ENCODE measurements at regions not wholly inside any gene's neighbourhood (a gene's known extent, or its start where the extent isn't known, plus 50 kb on each side); places are given as distances from the start of the nearest gene placed in this dataset.

- TF ChIP-seq, protein P1, sequence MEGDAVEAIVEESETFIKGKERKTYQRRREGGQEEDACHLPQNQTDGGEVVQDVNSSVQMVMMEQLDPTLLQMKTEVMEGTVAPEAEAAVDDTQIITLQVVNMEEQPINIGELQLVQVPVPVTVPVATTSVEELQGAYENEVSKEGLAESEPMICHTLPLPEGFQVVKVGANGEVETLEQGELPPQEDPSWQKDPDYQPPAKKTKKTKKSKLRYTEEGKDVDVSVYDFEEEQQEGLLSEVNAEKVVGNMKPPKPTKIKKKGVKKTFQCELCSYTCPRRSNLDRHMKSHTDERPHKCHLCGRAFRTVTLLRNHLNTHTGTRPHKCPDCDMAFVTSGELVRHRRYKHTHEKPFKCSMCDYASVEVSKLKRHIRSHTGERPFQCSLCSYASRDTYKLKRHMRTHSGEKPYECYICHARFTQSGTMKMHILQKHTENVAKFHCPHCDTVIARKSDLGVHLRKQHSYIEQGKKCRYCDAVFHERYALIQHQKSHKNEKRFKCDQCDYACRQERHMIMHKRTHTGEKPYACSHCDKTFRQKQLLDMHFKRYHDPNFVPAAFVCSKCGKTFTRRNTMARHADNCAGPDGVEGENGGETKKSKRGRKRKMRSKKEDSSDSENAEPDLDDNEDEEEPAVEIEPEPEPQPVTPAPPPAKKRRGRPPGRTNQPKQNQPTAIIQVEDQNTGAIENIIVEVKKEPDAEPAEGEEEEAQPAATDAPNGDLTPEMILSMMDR (IDR thresholded peaks at IDR 0.05), result no peak
- no peak for TF ChIP-seq POLR2A (IDR thresholded peaks at IDR 0.05)
Measured at GRCh38 chr1:4933232-4933631, 278.8 kb downstream of the AJAP1 start.
